ENCODE measurements at regions not wholly inside any gene's neighbourhood (a gene's known extent, or its start where the extent isn't known, plus 50 kb on each side); places are given as distances from the start of the nearest gene placed in this dataset.

GRCh38 chr18:61948846-61949438, 56.1 kb upstream of the RNF152 start:
- DNase-seq: no peak

GRCh38 chr18:61948281-61948741, 55.5 kb upstream of the RNF152 start:
- DNase-seq: no peak

- DNase-seq: no peak
These were observed 53.6 kb upstream of the RNF152 start for GRCh38 chr18:61946449-61946848.

DNA sequence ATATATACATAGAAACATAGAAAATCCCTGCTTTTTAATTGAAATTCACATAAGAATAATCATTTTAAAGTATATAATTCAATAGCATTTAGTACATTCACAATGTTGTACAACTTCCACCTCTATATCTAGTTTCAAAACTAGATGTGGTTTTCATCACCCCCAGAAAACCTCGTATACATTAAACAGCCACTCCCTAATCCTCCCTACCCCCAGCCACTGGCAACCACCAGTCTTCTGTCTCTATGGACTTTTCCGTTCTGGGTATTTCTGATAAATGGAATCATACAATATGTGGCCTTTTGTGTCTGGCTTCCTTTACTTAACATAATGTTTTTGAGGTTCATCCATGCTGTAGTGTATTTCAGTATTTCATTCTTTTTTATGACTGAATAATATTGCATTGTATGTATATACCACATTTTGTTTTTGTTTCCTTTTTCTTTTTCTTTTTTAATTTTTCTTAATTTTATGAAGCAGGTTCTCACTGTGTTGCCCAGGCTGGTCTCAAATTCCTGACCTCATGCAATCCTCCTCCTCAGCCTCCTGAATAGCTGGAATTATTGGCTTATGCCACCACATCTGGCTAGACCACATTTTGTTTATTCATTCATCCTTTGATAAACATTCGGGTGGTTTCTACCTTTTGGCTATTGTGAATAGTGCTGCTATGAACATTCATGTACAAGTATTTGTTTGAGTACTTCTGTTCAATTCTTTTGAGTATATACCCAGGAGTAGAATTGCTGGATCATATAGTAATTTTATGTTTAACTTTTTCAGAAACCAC, 50.6 kb upstream of the RNF152 start:
- DNase-seq: no peak

Measured in stimulated activated CD4-positive, alpha-beta T cell treated with anti-CD3 and anti-CD28 coated beads, Interleukin-4, amount 100 ng/mL, for 4 hours (primary cell).